Heart left ventricle (tissue), 13 donors: ENCODE measurements at regions not wholly inside any gene's neighbourhood (a gene's known extent, or its start where the extent isn't known, plus 50 kb on each side); places are given as distances from the start of the nearest gene placed in this dataset.

ENCODE experiments used
- CTCF ChIP-seq, 12 donors: fragments of 200-600 bp; sonication (generic) in 4 of 12; IDR thresholded peaks; one replicate each; pipeline versions ENCODE4 v1.5.0 to v1.8.0; 2018 to 2022; ENCODE audit warnings: antibody characterized with exemption in 12 of 12, mild to moderate bottlenecking in 5 of 12
- POLR2A ChIP-seq, 2 donors: fragments of 450-650 bp; IDR thresholded peaks; one replicate each; pipeline ENCODE4 v1.6.1; 2017; ENCODE audit warnings: antibody characterized with exemption in 2 of 2, mild to moderate bottlenecking in 2 of 2, moderate library complexity in 2 of 2
- donor health status: ischemic (EF 13 %, LVEDD 7.1; RV severe dilation, severe dysfunction).
- donor health status: DM: no; HTN: yes; CAD: no.
- donor health status: DM: no; HTN: no; CAD: no.
- donor health status: ischemic (EF 25% LVEDD 6.9; RV normal size, moderate dysfunction).
- donor health status: ischemic (EF 25% LVEDD 5.7; RV mildly dilated, moderate dysfunction).
- donor health status: ischemic (EF 35%, LVEDD 5.7; RV mildly dilated, moderate dysfunction).
- donor health status: nonischemic (EF 11% LVEDD 7.7; RV severe dilation, severe dysfunction).
- donor health status: DM: yes; HTN: yes; CAD: no.
- donor health status: PGD.
- donor health status: ischemic (EF 29% LVEDD 5.4; RV normal size, mild dysfunction).
- donor health status: nonischemic (EF 23%, LVEDD 6.1; RV moderate dilation, normal function).

GRCh38 chr16:66254751-66255150, 111.7 kb upstream of the CDH5 start:
- TF ChIP-seq POLR2A (IDR thresholded peaks at IDR 0.05) (no peak), CTCF (IDR thresholded peaks at IDR 0.05) (no peak)
